HG03196 (cell line): ENCODE measurements at regions not wholly inside any gene's neighbourhood (a gene's known extent, or its start where the extent isn't known, plus 50 kb on each side); places are given as distances from the start of the nearest gene placed in this dataset.

Source experiments
- ATAC-seq: cut with Tn5 transposase; IDR thresholded peaks from one replicate; pipeline ENCODE4 v1.9.1; 2021; ENCODE audit not compliant: unreplicated experiment

DNA sequence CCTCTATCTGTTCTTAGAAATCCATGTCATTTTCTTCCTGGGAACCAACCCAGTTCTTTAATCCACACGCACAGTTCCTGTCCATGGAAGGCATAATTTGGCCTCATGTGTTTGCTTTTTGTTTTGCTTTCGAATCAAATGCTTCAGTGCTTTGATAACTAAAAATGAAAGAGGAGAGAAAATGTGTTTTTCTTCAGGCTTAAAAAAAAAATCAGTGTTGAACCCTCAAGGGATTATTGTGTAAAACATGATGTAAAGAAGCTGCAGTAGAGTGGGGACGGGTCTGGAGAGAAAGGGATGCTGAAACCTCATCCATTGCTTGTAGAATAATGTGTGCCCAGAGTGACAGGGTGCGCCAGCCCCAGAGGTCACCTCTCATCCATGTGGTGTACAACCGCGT is 197.5 kb upstream of the JARID2 start:
- ATAC-seq: no peak

DNA sequence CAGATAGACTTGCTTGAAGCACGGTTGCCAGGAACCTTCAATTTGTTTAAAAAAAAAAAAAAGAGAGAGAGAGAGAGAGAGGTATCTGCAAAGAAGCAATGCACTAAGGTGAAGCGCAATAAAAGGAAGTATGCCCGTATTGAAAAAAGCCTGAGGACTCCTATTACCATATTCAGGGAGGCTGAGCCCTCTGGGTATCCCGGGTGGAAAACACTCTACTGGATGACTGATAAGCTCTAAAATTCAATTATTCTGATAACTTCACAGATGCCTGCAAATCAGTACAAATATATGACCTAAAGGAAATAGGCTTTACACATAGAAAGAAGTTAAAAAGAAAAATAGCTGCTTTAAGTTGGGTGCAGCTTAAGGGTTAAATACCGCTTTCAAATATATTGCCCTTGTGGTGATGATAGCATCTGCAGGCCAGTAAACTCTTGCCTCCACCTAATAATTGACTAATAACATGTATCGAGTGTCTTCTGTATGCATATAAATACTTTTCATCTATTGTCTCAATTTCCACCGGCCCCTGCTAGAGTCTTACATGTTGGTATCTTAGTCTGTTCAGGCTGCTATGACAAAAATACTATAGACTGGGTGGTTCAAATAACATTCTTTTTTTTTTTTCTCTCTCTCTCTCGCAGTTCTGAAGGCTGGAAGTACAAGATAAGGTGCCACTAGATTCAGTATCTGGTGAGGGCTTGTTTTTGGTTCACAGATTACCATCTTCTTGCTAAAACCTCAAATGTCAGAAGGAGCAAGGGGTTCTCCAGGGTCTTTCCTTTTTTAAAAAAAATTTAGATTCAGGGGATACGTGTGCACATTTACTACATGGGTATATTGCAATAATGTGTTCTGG is 187.4 kb upstream of the JARID2 start:
- ATAC-seq: no peak

DNA sequence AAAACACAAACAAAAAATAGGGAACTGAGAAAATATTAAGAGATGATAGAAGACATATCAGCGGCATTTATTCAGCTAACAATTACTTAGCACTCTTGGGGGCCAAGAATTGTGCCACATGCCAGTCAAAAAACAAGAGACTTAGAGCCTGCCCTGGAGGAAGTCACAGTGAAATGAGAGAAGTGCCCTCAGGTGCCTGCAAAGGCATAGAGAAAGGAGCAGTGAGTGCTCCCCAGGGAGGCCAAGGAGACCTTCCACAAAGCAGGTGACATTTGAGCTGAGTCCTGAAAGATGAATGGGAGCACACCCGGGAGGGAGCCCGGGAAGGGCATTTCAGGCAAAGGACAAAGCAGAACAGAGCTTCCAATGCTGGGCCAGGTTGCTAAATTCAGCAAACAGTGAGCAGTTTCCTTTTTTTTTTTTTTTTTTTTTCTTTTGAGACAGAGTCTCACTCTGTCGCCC is 184.7 kb upstream of the JARID2 start:
- ATAC-seq: no peak

DNA sequence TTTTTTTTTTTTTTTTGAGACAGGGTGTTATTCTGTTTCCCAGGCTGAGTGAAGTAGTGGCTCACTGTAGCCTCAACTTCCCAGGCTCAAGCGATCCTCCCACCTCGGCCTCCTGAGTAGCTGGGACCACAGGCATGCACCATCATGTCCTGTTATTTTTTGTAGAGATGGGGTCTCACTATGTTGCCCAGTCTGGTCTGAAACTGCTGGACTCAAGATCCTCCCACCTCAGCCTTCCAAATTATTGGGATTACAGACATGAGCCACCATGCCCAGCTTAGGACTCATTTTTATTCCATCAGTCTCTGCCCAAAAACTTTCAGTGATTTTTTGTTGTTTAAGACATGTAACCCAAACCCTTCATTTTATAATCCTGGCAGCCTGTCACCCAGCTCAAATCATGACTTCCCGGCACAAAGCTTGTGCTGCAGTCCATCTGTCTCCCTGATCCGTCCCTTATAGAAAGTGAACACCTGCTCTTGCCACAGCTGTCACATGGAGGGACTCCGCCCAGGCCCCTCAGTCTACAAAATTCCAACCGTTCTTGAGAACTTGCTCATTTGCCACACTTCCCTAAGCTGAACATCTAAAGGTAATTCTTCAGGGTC is 183.9 kb upstream of the JARID2 start:
- no peak for ATAC-seq

DNA sequence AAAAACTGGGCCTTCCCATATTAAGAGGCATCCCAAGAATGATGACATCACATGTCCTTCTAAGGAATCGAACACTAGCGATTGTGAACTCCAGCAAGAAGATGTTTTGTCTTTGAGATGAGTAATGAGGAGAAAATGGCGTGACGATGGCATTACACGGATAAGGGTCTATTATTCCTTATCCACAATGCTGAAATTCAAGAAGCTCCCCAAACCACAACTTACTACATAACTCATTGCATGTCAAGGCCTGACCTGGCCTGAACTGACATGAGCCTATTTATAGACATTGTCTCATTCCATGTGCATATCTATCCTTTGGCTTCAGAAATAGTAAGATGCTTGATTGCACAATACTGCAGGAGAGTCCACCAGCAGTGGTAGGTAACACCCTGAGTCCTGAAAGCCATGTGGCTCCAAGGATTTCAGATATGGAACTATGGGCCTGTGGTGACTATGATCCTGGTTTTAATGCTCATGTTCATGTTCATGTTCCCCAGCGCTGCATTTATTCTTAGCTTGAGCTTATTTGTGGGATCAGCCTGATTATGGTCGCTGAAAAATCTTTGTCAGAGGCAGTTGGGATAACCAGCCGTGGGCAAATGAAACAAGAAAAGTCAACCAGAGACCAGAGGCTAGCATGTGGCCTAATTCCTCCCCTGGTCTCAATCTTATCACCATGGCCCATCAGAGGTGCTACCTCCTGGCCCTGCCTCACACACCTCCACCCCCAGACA is 183.2 kb upstream of the JARID2 start:
- ATAC-seq: no peak

DNA sequence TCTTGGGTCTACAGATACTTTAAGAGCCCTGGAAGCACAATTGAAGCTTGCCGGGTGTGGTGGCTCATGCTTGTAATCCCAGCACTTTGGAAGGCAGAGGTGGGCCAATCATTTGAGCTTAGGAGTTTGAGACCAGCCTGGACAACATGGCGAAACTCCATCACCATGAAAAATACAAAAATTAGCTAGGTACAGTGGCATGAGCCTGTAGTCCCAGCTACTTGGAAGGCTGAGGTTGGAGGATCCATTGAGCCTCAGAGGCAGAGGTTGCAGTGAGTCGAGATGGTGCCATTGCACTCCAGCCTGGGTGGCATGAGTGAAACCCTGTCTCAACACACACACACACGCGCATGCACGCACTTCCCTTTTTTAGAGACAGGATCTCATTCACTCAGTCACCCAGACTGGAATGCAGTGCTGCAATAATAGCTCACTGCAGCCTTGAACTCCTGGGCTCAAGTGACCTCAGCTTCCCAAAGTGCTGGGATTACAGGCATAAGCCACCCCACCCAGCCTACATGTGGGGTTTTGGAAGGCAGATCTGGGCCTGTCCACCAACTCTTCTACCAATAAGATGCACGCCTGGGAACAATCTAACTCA is 182.5 kb upstream of the JARID2 start:
- ATAC-seq: no peak

DNA sequence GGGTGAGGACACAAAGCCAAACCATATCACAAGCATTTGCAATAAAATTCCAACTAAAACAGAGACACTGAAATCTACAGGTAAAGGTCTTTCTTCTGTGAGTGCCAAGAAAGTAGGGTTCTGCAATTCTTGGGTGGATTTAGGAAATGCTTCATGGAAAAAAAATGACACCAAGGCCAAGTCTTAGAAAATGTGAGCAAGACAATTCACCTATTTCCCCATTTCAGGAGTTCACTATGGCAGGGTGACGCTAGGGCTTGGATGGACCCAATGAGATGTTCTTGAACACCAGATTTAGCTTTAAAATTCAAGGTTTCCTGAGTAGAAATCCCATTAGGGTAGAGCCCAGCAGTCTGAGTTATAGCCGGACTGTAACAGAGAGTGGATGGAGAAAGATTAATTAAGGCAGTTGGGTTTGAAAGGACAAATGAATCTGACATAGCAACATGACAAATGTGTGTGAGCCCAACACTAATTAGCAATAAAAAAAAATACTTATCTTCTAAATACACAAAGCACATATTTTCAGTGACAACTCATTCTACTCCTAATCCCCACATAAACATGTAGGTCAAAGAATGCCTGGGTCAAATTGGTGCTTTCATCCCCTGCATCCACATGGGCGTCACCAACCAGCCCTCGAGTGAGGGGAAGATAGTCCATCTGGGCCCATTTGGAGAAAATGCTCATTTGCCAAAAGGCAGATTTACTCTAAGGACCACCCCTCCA is 180.4 kb upstream of the JARID2 start:
- no peak for ATAC-seq

DNA sequence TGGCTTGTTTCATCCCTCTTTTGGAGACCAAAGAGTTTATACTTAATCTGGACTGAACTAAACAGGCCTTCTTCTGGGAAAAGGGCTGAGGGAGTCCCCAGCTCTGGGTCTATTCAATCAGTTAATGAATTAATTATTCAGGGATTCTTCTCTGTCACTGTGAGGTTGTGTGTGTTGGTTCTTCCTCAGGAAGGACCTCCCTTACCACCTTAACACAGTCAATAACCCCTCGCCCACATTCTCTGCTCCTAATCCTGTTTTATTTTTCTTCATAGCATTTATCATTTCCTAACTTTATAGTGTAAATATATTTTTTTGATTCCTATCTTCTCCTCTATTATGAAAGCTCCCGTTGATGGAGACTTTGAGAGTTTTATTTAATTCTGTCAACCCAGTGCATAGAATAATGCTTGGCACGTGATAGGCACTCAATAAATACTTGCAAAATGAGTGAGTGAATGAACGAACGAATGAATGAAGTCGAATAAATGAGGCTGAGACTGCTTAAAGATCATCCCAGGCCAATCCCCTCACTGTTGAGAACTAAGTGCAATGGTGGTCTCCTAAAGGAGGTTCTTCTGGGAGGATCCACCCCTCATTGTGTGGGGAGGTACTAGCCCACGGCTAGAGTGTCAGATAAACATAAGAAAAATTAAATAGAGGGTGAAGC is 179.6 kb upstream of the JARID2 start:
- ATAC-seq: no peak

DNA sequence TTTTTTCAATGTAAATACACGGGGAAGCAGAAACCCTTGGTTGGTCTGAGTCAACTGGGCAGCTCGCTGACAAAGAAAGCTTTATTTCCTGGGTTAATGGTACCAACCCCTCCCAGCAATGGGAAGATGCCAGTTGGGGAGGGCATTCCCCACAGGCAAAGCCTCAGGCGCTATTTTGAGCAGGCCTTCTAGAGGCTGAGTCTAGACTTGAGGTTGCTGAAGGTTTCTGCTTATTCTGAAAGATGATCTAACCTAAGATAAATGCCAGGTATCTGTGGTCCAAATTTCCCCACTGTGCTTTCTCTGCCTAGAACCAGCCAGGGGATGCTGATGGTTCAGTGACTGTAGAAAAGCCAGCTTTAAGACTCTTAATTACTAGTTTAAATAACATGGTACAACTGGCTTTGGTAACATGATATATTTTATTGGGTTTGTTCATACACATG is 172.5 kb upstream of the JARID2 start:
- no peak for ATAC-seq

DNA sequence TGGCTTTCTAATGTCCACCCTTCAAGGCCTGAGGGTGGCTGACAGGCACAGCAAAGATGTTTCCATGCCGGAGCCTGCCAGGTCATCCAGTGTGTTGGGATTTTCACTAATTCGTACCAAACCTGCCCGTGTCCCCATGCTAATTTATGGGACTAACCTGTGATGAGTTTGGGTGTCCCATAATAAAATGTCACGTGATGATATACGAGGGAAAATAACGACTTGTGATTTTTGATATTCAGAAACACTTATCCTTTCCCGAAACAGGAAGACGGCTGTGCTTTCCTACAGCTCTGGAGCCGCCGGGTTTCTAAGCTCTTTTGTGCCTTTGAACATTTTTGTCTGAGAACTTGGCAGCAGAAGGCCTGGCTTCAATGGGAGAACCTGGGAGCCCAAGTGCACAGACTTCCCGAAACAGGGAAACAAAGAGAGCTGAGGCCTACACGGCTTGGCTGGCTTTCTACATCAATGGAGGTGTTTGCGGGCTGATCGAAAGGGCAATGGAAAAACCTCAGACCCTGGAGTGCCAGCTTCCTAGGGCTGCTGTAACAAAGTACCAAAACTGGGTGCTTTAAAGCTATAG is 171.9 kb upstream of the JARID2 start:
- no peak for ATAC-seq

DNA sequence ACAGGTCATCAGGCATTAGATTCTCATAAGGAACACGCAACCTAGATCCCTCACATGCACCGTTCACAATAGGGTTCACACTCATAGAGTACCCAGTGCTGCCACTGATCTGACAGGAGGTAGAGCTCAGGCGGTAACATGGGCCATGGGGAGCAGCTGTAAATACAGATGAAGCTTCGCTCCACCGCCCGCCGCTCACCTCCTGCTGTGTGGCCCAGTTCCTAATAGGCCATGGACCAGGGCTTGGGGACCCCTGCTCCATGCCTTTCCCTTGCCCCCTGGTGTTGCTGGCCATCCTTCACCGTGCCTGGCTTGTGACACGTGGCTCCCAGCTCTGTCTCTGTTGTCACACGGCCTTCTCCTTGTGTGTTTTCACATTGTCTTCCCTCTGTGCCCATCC is 171.1 kb upstream of the JARID2 start:
- ATAC-seq: no peak

DNA sequence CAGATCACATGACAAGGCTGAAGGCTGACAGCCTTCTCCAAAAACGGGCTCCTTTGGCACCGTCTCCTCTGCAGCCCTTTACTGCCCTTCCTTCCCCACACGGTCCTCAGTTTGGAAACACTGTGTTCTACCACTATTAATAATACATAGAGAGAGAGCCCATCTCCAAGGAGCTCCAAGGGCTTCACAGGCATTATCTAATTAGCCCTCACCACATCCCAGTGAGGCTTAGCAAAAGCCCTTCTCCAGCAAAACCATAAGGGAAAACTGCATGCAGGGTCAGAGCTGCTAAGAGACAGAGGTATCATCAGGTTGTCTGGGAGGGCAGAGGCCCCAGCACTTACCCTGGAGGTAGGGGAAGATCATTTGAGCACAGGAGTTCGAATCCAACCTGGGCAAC is 169.3 kb upstream of the JARID2 start:
- no peak for ATAC-seq

DNA sequence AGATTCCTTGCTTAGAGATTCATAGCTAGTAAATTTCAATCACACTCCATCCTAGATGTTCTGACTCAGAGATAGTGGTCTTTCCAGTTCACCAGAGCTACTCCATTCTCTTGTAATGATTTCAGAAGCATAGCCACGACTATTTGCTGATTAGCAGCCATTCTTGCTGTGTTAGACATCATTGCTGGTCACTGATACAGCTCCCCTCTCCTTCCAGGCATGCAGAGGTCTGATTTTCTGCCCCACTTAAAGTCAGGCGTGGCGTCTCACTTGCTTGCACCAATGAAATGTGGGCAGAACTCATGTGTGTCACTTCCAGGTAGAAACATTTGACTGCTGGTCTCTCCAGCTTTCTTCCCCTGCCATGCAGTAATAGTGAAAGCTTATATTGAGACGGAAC is 168.9 kb upstream of the JARID2 start:
- ATAC-seq: no peak

DNA sequence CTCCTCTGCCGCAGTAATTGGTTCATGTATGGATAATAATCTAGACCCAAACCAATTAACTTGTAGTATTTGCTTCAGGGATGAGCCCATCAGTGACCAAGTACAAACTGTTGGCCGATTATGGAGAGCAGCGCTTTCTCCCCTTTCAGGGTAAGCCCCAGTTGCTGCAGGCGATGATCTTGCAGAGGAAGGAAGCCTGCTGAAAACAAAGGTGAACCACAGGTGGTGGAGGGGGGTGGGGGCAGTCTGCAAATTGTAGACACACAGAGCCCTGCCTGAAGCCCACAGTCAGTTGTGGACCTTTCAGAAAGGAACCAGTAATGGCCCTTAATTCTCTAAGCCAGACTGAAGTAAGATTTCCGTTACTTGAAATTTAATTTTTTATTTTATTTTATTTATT is 167.9 kb upstream of the JARID2 start:
- ATAC-seq: no peak

DNA sequence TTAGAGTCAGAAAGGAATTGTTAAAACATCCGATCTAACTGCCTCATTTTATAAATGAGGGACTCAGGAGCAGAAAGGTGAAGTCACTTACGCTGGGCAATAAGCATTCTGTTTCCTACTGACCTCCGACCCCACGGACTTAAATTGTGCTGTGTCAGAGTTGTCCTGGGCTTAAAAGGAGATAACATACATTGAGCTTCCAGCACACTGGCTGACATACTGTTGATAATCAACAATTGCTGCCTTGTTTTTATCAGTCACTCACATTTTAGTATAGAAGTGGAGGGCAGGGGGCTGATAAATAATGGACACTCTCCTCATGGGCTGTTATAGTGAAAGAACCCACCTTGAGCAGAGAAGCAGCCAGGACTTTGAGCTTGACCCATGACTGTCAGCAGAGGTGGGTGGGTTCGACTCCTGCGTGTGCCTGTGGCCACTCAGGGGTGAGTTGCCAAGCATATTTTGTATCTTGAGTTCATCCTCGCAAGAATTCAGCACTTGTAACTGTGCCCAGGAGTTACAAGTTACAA is 166.5 kb upstream of the JARID2 start:
- no peak for ATAC-seq

DNA sequence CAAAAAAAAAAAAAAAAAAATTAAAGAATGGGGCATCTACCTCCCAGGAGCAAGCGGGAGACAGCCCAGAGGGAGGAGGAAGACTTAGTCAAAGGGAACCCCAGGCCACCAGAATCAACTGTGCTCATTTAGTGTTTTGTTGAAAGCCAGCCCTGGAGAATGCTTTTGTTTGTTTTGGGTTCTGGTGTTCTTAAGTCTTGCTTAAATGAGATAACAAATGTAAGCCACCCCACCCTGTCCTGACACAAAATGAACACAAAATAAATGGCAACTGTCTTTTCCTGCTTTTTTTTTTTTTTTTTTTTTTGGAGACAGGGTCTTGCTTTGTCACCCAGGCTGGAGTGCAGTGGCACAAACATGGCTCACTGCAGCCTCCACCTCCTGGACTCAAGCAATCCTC is 165.0 kb upstream of the JARID2 start:
- ATAC-seq: no peak

DNA sequence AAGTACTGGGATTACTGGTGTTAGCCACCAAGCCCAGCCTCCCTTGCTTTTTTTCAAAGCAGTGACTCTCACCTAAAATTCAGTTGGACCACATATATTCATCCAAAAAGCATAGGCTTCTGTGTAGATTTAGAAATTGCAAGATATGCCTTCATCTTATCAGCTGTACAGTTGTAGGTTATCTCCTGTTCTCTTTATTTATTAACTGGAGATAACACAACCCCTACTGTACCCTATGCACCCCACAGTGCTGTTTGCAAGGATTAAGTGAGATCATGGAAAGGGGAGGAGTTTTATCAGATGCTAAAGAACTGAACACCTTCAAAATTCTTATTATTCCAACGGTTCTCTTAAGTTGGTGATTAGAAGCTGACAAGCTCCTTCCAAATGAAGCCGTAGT is 164.4 kb upstream of the JARID2 start:
- no peak for ATAC-seq

DNA sequence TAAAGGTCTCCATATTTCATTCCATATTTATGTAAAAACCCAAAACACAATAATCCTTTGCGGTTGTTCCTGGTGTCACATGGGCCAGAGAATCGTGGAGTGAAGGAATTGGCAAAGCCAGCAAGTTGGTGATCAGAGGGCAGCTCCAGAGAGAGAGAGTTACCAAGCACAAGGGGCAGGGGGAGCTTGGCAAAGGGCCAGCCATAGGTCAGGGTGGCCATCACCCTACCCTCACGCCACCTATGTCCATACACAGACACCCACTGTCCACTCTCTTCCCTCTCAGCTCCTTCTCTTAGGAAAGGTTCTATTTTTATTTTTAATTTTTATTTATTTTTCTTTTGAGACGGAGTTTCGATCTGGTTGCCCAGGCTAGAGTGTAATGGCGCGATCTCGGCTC is 163.2 kb upstream of the JARID2 start:
- no peak for ATAC-seq

DNA sequence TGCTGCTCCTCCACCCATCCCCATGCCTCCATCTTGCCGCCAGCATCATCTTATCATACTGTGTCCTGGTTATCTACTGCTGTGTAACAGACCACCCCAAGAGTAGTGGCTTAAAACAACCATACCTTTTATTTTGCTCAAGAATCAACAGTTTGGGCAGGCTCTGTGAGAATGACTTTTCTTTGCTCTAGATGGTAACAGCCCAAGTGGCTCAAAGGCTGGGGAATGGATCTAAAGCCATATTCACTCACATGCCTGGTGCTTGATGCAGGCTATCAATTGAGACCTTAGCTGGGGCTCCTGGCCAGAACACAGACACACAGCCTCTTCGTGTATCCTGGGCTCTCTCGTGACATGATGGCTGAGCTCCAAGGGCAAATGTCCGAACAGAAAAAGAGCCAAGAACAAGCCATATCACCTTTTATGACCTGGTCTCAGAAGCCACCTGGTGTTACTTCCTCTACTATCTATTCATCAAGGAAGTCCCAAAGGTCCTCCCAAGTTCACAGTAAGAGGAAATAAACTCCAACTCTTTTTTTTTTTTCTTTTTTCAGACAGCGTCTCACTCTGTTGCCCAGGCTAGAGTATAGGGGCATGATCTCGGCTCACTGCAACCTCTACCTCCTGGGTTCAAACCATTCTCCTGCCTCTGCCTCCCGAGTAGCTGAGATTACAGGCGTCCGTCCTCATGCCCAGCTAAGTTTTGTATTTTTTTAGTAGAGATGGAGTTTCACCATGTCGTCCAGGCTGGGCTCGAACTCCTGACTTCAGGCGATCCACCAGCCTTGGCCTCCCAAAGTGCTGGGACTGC is 159.3 kb upstream of the JARID2 start:
- no peak for ATAC-seq
